ENCODE measurements at regions not wholly inside any gene's neighbourhood (a gene's known extent, or its start where the extent isn't known, plus 50 kb on each side); places are given as distances from the start of the nearest gene placed in this dataset.
"Not testable (repeated sequence)": the region's sequence is repeated elsewhere in the genome, so short reads cannot be mapped to it uniquely, and the experiment has no call there.

DNA sequence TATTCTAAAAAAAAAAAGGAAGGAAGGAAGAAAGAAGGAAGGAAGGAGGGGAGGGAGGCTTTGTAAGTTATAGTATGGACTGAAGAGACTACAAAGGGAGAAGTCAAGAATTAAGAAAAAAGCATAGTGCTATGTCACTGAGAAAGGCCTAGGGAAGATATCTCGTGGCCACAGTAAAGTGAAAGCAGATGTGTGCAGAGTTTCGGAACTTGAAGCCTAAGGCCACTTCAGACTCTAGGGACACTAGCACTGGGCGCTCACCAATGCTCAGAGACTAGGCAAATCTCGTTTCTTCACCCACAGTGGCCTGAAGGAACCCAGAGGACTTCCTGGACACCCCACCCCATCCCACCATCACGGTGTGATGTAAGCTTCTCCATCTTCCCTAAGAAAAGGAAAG lies 181.4 kb upstream of the TRPM3 start:
- Histone ChIP-seq H3K9ac (ENCODE audit: low read length) (no peak overlapping the region), H2AFZ (ENCODE audit: low read length) (no peak overlapping the region), H3K36me3 (ENCODE audit: insufficient read depth, low read length) (no peaks in the 10 kb centered on the region), H3K9me2 (replicated peaks; ENCODE audit: insufficient read depth, low read length) (no peaks in the 10 kb centered on the region), H3K4me2 (ENCODE audit: low read depth, low read length, poor library complexity, severe bottlenecking) (no peak overlapping the region), H3K4me1 (ENCODE audit: low read length) (no peaks in the 10 kb centered on the region), H4K20me1 (ENCODE audit: insufficient read depth, low read depth, low read length) (no peaks in the 10 kb centered on the region), H3K27me3 (ENCODE audit: low read length) (no peaks in the 10 kb centered on the region), H3K4me3 (ENCODE audit: low read length) (no peak overlapping the region), H3K27ac (ENCODE audit: low read length) (no peak overlapping the region), H3K79me2 (ENCODE audit: low read length) (no peaks in the 10 kb centered on the region), H3K9me3 (ENCODE audit: low read length) (no peaks in the 10 kb centered on the region)
- no peak for DNase-seq

DNA sequence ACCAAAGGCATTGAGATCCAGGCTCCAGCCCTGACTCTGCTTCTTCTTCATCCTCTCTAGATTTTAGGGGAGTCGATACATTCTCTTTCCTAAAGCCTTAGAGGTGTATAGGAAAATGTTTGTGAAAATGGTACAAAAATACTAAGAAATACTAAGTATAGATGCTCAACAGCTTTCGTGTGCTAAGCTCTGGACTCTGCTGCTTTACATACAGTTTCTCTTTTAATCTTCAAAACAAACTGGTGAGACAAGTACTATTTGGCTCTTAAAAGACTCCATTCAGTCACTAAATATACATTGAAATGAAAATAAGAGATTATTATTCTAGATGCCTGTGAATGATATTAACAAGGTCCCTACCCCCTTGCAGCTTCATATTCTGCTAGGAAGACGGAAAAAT lies 174.5 kb upstream of the TRPM3 start:
- no peaks in the 10 kb centered on the region for H3K9me3 ChIP-seq (ENCODE audit: low read length)
- no peaks in the 10 kb centered on the region for H3K27me3 ChIP-seq (ENCODE audit: low read length)
- no peaks in the 10 kb centered on the region for H3K9me2 ChIP-seq (replicated peaks; ENCODE audit: insufficient read depth, low read length)
- DNase-seq = no peak
- no peak overlapping the region for H3K4me2 ChIP-seq (ENCODE audit: low read depth, low read length, poor library complexity, severe bottlenecking)
- no peaks in the 10 kb centered on the region for H3K36me3 ChIP-seq (ENCODE audit: insufficient read depth, low read length)
- H3K9ac ChIP-seq (ENCODE audit: low read length) = no peak overlapping the region
- H4K20me1 ChIP-seq (ENCODE audit: insufficient read depth, low read depth, low read length) = no peaks in the 10 kb centered on the region
- H3K79me2 ChIP-seq (ENCODE audit: low read length) = no peaks in the 10 kb centered on the region
- no peak overlapping the region for H3K27ac ChIP-seq (ENCODE audit: low read length)
- H3K4me1 ChIP-seq (ENCODE audit: low read length) = no peaks in the 10 kb centered on the region
- no peak overlapping the region for H2AFZ ChIP-seq (ENCODE audit: low read length)
- no peak overlapping the region for H3K4me3 ChIP-seq (ENCODE audit: low read length)

DNA sequence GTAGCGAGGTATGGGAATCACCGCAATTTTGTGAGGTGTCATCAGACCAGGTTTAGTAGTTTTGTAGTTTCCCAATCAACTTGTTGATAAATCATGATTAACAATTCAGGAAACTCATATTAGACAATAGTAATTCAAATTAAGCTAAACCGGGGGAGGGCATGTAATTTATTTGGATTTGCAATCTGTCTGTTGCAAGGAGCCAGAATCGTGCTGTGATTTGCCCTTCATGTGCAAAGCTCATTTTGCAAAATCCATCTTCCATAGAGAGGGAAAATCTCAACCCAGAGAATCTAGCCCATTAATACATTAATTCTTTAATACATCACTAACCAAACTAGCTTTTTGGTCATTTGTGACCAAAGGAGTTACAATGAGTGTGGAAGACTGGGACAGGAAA lies 164.7 kb upstream of the TRPM3 start:
- Histone ChIP-seq H3K27me3 (ENCODE audit: low read length) (no peaks in the 10 kb centered on the region), H3K9ac (ENCODE audit: low read length) (no peak overlapping the region), H3K27ac (ENCODE audit: low read length) (no peak overlapping the region), H3K4me1 (ENCODE audit: low read length) (no peaks in the 10 kb centered on the region), H4K20me1 (ENCODE audit: insufficient read depth, low read depth, low read length) (no peaks in the 10 kb centered on the region), H3K4me2 (ENCODE audit: low read depth, low read length, poor library complexity, severe bottlenecking) (no peak overlapping the region), H2AFZ (ENCODE audit: low read length) (no peak overlapping the region), H3K9me3 (ENCODE audit: low read length) (no peaks in the 10 kb centered on the region), H3K4me3 (ENCODE audit: low read length) (no peak overlapping the region), H3K36me3 (ENCODE audit: insufficient read depth, low read length) (no peaks in the 10 kb centered on the region), H3K79me2 (ENCODE audit: low read length) (no peaks in the 10 kb centered on the region), H3K9me2 (replicated peaks; ENCODE audit: insufficient read depth, low read length) (no peaks in the 10 kb centered on the region)
- DNase-seq = no peak

DNA sequence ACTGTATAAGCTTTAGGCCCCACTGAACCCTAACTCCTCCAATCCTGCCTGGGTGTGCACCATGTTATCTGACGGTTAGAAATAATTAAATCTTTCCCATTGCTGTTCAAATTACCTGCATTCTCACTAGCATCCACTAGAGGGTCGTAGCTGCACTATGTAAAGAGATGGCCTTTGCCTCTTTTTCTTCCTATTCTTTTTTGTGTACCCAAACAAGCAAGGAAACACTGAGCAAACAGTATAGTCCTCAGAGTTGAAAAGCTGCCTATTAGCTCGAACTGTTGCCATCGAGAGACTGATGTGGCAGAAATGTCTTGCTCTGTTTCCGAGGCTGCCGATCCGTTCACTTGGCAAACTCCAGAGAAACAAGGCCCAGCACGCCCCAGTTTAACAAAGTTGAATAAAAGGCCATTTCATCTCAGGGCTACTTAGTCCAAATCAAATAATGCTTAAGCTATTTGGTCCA lies 163.8 kb upstream of the TRPM3 start:
- Histone ChIP-seq H2AFZ (ENCODE audit: low read length) (no peak overlapping the region), H3K4me3 (ENCODE audit: low read length) (no peak overlapping the region), H3K79me2 (ENCODE audit: low read length) (no peaks in the 10 kb centered on the region), H3K9me2 (replicated peaks; ENCODE audit: insufficient read depth, low read length) (no peaks in the 10 kb centered on the region), H3K4me2 (ENCODE audit: low read depth, low read length, poor library complexity, severe bottlenecking) (no peak overlapping the region), H3K27me3 (ENCODE audit: low read length) (no peaks in the 10 kb centered on the region), H3K9me3 (ENCODE audit: low read length) (no peaks in the 10 kb centered on the region), H3K27ac (ENCODE audit: low read length) (no peak overlapping the region), H4K20me1 (ENCODE audit: insufficient read depth, low read depth, low read length) (no peaks in the 10 kb centered on the region), H3K9ac (ENCODE audit: low read length) (no peak overlapping the region), H3K36me3 (ENCODE audit: insufficient read depth, low read length) (no peaks in the 10 kb centered on the region), H3K4me1 (ENCODE audit: low read length) (no peaks in the 10 kb centered on the region)
- DNase-seq = peak; percentile 83

DNA sequence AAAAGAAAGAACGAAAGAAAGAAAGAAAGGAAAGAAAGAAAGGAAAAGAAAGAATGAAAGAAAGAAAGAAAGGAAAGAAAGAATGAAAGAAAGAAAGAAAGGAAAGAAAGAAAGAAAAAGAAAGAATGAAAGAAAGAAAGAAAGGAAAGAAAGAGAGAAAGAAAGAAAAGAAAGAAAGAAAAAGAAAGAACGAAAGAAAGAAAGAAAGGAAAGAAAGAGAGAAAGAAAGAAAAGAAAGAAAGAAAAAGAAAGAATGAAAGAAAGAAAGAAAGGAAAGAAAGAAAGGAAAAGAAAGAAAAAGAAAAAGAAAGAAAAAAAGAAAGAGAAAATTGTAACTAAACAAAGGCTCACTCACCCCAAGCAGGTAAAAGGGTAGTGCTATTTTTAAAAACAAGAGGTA lies 160.7 kb upstream of the TRPM3 start:
- not testable (repeated sequence) for DNase-seq

DNA sequence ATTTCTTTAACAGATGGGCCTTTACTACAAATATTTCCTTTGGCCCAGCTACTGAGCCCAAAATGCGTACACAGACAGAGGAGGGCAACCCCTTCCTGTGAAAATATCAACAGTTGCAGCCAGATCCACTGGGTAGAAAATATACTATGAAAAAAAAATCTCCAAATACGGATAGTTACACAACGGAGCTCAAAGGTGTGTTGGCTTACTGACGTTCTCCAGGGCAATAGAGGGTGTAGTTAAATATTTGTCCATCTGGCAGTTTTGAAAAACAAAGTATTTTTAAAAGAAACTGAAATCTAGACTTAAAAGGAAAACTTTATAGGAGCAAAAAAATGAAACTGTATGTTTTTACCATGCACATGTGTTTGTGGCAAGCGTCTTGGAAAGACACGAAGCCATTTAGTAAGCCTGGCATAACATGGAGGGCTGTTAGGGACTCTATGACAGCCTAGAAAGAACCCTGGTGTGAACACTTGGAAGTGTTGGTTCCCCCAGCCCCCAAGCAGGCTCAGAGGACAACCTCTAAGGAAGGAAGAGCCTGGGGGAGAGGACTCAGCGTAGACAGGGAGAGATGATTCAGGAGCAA lies 157.8 kb upstream of the TRPM3 start:
- no peak for DNase-seq
- Histone ChIP-seq H4K20me1 (ENCODE audit: insufficient read depth, low read depth, low read length) (no peaks in the 10 kb centered on the region), H3K79me2 (ENCODE audit: low read length) (no peaks in the 10 kb centered on the region), H2AFZ (ENCODE audit: low read length) (no peak overlapping the region), H3K9ac (ENCODE audit: low read length) (no peak overlapping the region), H3K4me1 (ENCODE audit: low read length) (no peaks in the 10 kb centered on the region), H3K9me2 (replicated peaks; ENCODE audit: insufficient read depth, low read length) (no peaks in the 10 kb centered on the region), H3K4me3 (ENCODE audit: low read length) (no peak overlapping the region), H3K27me3 (ENCODE audit: low read length) (no peaks in the 10 kb centered on the region), H3K4me2 (ENCODE audit: low read depth, low read length, poor library complexity, severe bottlenecking) (no peak overlapping the region), H3K9me3 (ENCODE audit: low read length) (no peaks in the 10 kb centered on the region), H3K36me3 (ENCODE audit: insufficient read depth, low read length) (no peaks in the 10 kb centered on the region), H3K27ac (ENCODE audit: low read length) (no peak overlapping the region)

More for the DNA sequence above, 160.7 kb upstream of the TRPM3 start:
- not testable (repeated sequence) for H3K9me2 ChIP-seq (replicated peaks; ENCODE audit: insufficient read depth, low read length); H3K27me3 ChIP-seq (ENCODE audit: low read length); H3K4me1 ChIP-seq (ENCODE audit: low read length); H3K9ac ChIP-seq (ENCODE audit: low read length); H2AFZ ChIP-seq (ENCODE audit: low read length); H3K4me2 ChIP-seq (ENCODE audit: low read depth, low read length, poor library complexity, severe bottlenecking); H4K20me1 ChIP-seq (ENCODE audit: insufficient read depth, low read depth, low read length); H3K27ac ChIP-seq (ENCODE audit: low read length); H3K9me3 ChIP-seq (ENCODE audit: low read length); H3K4me3 ChIP-seq (ENCODE audit: low read length); H3K36me3 ChIP-seq (ENCODE audit: insufficient read depth, low read length); H3K79me2 ChIP-seq (ENCODE audit: low read length)

DNA sequence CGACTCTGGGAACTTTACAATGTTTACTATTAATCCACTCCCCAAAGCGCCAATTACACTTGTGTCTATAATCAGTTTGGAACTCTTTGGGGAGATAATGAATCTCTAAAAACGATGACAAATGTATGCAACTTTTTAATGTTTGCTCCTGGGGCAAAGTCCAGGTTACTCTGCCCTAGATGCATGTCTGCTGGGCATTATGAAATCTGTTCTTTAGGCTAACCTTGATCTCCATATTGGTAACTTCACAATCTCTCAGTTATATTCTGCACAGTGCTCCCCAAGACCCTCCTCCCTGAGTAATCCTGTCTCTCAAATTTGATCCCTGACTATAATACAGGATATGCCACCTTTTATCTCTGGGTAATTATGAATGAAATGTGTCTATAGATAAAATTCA lies 152.2 kb upstream of the TRPM3 start:
- Histone ChIP-seq H3K27me3 (ENCODE audit: low read length) (no peaks in the 10 kb centered on the region), H3K9me2 (replicated peaks; ENCODE audit: insufficient read depth, low read length) (no peaks in the 10 kb centered on the region), H3K79me2 (ENCODE audit: low read length) (no peaks in the 10 kb centered on the region), H2AFZ (ENCODE audit: low read length) (no peak overlapping the region), H3K27ac (ENCODE audit: low read length) (no peak overlapping the region), H3K9ac (ENCODE audit: low read length) (no peak overlapping the region), H3K4me3 (ENCODE audit: low read length) (no peak overlapping the region), H3K4me2 (ENCODE audit: low read depth, low read length, poor library complexity, severe bottlenecking) (no peak overlapping the region), H3K36me3 (ENCODE audit: insufficient read depth, low read length) (no peaks in the 10 kb centered on the region), H4K20me1 (ENCODE audit: insufficient read depth, low read depth, low read length) (no peaks in the 10 kb centered on the region), H3K9me3 (ENCODE audit: low read length) (no peaks in the 10 kb centered on the region), H3K4me1 (ENCODE audit: low read length) (no peaks in the 10 kb centered on the region)
- no peak for DNase-seq

DNA sequence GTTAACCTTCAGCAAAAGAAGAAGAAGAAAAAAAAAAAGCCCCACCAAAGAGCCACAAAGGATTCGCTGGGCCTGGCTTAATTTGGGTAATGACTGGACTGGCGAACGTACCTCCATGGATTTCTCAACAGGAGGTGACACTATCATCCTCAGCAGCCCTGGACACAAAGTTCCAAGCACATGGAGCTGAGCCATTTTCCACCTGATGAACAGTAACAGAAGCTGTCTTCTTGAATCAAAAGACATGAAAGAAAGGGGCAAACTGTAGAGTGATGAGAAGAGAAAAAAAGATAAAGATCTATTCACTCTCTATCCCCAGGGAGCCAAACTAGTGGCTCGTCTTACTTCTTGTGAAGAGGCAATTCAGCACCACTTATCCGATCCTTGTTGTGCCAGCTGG lies 150.2 kb upstream of the TRPM3 start:
- H3K4me1 ChIP-seq (ENCODE audit: low read length) = no peaks in the 10 kb centered on the region

DNA sequence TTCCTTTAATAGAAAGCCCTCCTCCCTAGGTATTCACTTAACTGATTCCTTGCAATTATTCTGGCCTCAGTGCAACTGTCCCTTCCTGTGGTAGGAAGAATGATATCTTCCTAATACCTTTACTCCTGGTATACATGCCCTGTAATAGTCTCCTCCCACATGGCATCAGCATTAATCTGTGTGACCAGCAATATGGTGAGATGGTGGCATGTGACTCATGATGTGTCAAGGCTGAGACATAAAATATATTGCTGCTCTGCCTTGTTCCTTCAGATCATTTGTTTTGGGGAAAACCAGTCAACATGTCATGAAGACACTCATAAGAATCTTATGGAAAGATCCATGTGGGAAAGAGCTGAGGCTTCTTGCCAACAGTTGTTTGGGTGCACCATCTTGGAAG lies 149.1 kb upstream of the TRPM3 start:
- no peak overlapping the region for H3K4me2 ChIP-seq (ENCODE audit: low read depth, low read length, poor library complexity, severe bottlenecking)
- no peaks in the 10 kb centered on the region for H3K27me3 ChIP-seq (ENCODE audit: low read length)
- no peaks in the 10 kb centered on the region for H3K4me1 ChIP-seq (ENCODE audit: low read length)
- H3K9me2 ChIP-seq (replicated peaks; ENCODE audit: insufficient read depth, low read length) = no peaks in the 10 kb centered on the region
- no peaks in the 10 kb centered on the region for H3K36me3 ChIP-seq (ENCODE audit: insufficient read depth, low read length)
- H2AFZ ChIP-seq (ENCODE audit: low read length) = no peak overlapping the region
- H3K27ac ChIP-seq (ENCODE audit: low read length) = no peak overlapping the region
- DNase-seq = no peak
- H3K9ac ChIP-seq (ENCODE audit: low read length) = no peak overlapping the region
- H3K9me3 ChIP-seq (ENCODE audit: low read length) = no peaks in the 10 kb centered on the region
- H4K20me1 ChIP-seq (ENCODE audit: insufficient read depth, low read depth, low read length) = no peaks in the 10 kb centered on the region
- H3K4me3 ChIP-seq (ENCODE audit: low read length) = no peak overlapping the region
- no peaks in the 10 kb centered on the region for H3K79me2 ChIP-seq (ENCODE audit: low read length)

More for the DNA sequence above, 150.2 kb upstream of the TRPM3 start:
- no peak overlapping the region for H3K9ac ChIP-seq (ENCODE audit: low read length)
- H3K4me2 ChIP-seq (ENCODE audit: low read depth, low read length, poor library complexity, severe bottlenecking) = no peak overlapping the region
- H4K20me1 ChIP-seq (ENCODE audit: insufficient read depth, low read depth, low read length) = no peaks in the 10 kb centered on the region
- H3K4me3 ChIP-seq (ENCODE audit: low read length) = no peak overlapping the region
- no peaks in the 10 kb centered on the region for H3K9me3 ChIP-seq (ENCODE audit: low read length)
- no peak for DNase-seq
- H3K79me2 ChIP-seq (ENCODE audit: low read length) = no peaks in the 10 kb centered on the region
- H3K27me3 ChIP-seq (ENCODE audit: low read length) = no peaks in the 10 kb centered on the region
- H3K9me2 ChIP-seq (replicated peaks; ENCODE audit: insufficient read depth, low read length) = no peaks in the 10 kb centered on the region
- no peaks in the 10 kb centered on the region for H3K36me3 ChIP-seq (ENCODE audit: insufficient read depth, low read length)
- no peak overlapping the region for H2AFZ ChIP-seq (ENCODE audit: low read length)
- H3K27ac ChIP-seq (ENCODE audit: low read length) = no peak overlapping the region

Measured in Karpas-422 (cell line).